GM18502 (cell line): ENCODE measurements at regions not wholly inside any gene's neighbourhood (a gene's known extent, or its start where the extent isn't known, plus 50 kb on each side); places are given as distances from the start of the nearest gene placed in this dataset.
"Not testable (repeated sequence)": the region's sequence is repeated elsewhere in the genome, so short reads cannot be mapped to it uniquely, and the experiment has no call there.

ENCODE experiments used
- ATAC-seq: cut with Tn5 transposase; IDR thresholded peaks from one replicate; pipeline ENCODE4 v1.9.1; 2021; ENCODE audit warnings: mild to moderate bottlenecking; ENCODE audit not compliant: unreplicated experiment, poor library complexity

DNA sequence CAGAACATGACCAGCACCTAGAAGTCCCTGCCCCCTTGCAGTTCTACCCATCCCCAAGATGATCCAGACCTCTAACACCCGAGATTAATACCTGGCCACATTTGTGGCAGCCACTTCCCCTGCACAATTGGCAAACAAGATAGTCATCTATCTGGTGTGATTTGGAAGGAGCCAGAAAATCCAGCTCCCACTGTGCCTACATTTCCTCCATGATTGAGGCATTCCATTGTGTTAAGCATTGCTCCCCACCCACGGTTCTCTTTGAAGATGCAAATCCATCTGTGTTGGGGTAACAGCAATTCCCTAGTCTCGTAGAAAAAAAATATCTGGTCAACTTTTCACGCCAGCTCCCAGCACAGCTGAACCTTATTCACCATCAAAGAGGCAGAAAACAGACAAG, 405.0 kb downstream of the BCOR start:
- no peak for ATAC-seq

- ATAC-seq: no peak
Measured at GRCh38 chrX:39693298-39693697, 404.5 kb downstream of the BCOR start.

GRCh38 chrX:39702636-39703035, 395.1 kb downstream of the BCOR start:
- ATAC-seq: not testable (repeated sequence)

GRCh38 chrX:39703307-39703706, 394.5 kb downstream of the BCOR start:
- ATAC-seq: no peak

DNA sequence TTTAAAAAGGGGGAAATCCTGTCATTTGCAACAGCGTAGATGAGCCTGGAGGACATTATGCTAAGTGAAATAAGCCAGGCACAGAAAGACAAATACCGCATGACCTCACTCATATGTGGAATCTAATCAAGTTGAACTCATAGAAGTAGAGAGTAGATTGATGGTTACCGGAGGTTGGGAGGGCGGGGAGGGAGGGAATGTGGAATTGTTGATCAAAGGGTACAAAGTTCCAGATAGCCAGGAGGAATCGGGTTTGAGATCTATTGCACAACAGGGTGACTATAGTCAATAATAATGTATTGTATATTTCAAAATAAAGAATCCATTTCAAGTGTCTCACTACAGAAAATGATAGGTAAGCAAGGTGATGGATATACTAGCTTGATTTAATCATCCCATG, 393.2 kb downstream of the BCOR start:
- ATAC-seq: no peak

DNA sequence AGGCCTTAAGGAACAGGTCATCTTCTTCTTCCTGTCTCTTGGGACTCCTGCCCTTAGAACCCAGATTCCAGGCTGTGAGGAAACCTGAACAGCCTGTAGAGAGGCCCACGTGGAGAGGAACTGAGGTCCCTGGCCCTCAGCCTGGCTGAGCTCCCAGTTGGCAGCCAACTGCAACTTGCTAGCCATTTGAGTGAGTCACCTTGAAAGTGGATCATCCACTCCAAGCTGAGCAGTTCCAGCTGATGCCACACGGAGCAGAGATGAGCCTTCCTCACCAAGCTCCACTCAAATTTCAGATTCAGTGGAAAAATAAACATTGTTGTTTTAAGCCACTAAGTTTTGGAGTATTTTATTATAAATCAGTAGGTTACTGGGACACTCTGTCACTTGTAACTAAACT, 392.5 kb downstream of the BCOR start:
- ATAC-seq: no peak

- ATAC-seq: no peak
Measured at GRCh38 chrX:39709364-39709763, 388.4 kb downstream of the BCOR start.

DNA sequence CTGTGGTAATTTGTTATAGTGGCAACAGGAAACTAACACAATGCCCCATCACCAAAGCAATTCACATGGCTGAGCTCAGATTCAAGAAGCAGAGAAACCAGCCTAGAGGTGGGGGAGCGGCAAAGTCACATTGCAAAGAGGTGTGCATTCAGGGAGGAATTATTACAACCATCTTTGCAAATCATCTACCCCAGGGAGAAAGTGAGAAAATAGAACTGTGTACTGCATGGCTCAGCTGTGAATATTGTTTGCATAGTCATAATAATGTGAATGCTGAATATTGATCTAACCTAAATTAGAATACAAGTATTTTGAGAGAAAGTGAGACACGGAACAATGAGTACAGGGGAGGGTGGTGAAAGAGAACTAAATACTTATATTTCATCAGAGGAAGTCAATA, 387.9 kb downstream of the BCOR start:
- no peak for ATAC-seq

- ATAC-seq: no peak
Measured at GRCh38 chrX:39710776-39711175, 387.0 kb downstream of the BCOR start.

GRCh38 chrX:39714471-39714870, 383.3 kb downstream of the BCOR start:
- no peak for ATAC-seq

DNA sequence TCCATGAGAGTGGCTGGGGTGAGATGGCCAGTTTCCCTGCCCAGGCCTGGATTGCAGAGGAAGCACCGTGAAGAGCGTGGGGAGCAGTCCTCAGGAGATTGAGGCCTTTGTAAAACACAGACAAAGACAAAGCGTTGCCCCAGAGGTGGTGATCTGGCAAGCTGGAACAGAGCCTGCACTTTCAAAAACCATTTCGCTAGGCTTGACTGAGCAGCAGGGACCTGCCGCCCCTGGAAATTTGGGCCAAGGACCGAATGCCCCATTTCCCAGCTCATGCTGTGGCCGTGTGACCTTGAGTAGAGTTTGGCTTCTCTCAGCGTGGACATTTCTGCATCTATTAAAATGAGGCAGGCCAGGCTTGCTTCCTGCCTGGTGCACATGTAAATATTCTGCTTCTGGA, 381.4 kb downstream of the BCOR start:
- no peak for ATAC-seq

DNA sequence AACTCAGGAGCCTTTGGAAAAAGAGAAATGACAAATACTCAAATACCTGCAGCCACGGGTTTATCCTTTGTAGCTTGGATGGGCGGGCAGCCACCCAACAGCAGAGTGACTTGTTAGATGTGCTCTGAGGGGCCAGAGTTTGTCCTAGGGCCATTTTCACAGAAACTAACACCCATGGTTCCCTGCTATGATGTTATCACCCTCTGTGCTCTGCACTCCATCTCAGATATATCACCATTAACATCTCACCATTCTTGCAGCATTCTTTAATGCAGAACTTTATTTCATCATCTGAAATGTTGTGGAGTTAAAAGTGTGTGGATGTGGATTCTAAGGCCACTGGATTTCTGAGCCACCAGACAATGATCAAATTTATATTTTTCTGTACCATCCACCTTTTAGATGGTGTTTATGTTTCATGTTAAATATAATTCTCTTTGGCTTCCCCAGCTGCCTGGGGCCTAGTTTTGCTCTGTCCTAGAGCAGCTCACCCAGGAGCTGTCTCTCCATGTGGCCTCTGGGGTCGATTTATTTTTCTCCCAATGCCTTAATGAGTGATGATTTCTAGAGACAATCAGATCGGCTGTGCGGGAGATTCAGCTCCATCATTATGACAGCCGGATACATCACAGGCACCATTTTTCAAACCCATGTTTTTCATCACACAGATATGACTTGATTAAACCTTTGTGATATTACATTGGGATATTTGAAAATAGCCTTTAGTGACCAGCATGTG, 380.8 kb downstream of the BCOR start:
- ATAC-seq: no peak

GRCh38 chrX:39718981-39719380, 378.8 kb downstream of the BCOR start:
- no peak for ATAC-seq

DNA sequence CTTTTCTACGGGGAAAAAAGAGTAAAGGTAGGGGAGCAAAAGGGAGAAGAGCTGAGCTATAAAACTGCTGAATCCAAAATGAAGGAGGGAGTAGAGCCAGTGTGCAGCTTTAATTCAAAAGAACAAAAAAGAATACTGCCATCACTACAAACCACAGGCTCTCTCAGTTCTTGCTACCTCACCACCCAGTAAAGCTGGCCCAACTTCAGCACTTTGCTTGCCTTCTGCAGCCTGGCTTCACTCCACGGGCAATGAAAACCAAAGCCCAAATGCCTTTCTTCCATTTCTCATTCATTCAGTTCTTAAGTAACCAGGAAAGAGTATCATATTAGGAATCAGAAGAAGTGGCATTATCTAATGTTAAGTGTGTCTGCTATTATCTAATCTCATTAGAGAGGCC, 376.8 kb downstream of the BCOR start:
- ATAC-seq: no peak

DNA sequence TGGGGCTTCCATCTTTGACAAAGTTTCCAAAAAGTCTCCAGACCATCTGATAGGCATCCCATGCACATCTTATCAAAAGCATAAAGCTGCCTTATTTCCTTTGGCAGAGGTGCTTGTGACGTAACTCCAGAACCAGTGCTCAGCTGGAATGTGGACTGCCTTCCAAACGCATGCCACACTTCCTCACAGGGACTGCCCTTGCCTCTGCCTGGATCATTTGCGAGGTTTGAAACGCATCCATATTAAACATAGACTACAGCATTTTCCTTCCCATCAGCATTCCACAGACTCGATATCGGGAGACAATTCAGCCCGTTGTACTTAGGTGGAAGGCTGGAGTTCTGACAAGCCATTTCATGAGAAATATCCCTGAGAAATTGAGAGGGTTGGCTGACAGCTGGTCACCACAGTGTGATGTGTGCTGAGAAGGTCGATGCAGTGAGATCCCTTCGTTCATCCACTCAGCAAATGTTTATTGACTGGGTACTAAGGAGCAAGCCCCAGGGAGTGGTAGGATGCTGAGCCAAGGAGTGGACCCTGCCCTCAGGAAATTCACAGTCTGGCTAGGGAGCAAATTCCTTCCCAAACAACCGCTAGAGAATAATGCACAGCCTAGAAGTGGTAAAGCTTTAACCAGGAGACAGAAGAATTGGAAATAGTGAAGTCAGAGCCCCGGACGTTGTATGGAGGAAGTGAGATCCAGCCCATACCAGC, 376.0 kb downstream of the BCOR start:
- no peak for ATAC-seq

DNA sequence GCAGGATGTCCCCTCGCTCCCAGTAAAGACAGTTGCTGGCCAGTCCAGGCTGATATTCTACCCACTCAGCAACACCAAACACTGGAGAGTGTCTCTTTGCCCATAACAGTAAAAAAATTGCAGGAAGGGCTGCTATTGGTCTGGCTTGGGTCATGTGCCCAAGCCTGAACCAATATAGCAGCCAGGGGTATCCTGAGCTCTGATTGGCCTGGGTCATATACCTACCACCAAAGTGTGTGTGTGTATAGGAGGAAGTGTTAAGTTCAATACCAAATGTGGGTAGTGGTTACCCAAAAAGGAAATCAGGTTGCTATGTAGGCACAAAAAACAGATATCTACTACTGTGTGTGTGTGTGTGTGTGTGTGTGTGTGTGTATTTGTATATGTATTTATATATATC, 373.2 kb downstream of the BCOR start:
- ATAC-seq: no peak

DNA sequence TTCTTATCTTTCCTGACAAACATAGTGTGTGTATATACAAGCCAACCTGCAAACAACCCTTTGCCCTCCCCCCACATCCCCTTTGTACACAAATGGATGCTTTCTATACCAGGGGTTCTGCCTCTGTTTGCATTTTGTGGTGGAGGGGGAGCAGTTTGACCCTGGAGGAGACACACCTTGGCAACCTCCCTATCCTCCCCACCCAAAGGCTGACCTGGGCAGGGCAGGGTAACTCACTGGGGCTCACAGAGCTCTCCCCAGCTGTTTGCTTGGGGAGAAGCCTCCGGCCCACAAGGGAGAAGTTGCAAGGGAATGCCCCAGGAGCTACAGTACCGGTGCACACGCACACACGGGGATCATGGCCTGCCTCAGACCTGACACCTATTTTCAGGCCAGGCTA, 372.6 kb downstream of the BCOR start:
- no peak for ATAC-seq

GRCh38 chrX:39725928-39726619, 371.7 kb downstream of the BCOR start:
- ATAC-seq: no peak

GRCh38 chrX:39726771-39727170, 371.0 kb downstream of the BCOR start:
- no peak for ATAC-seq

DNA sequence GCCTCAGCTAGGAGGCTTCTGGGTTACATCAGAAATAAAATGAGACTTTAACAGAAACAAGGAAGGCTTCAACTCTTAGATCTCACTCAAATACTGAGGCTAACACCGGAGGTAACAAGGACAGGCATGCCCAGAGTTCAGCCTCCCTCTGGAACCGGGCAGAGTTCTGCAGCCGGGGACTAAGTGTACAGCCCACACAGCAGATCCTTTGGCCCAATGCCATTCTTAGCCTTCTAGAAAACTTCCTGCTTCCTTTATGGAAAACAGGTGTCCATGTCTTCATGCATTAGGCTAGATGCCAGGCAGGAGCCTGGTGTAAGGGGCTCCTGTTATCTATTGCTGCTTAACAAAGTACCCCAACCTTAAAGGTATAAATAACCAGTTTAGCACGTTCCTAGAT, 369.7 kb downstream of the BCOR start:
- no peak for ATAC-seq

GRCh38 chrX:39728852-39729598, 368.7 kb downstream of the BCOR start:
- ATAC-seq: no peak
